NCI-H226 (cell line): ENCODE measurements at regions not wholly inside any gene's neighbourhood (a gene's known extent, or its start where the extent isn't known, plus 50 kb on each side); places are given as distances from the start of the nearest gene placed in this dataset.
"Not testable (repeated sequence)": the region's sequence is repeated elsewhere in the genome, so short reads cannot be mapped to it uniquely, and the experiment has no call there.

Experiments used
- DNase-seq: peaks from one replicate; pipeline ENCODE4 v3.0.0-alpha.2; 2015

DNA sequence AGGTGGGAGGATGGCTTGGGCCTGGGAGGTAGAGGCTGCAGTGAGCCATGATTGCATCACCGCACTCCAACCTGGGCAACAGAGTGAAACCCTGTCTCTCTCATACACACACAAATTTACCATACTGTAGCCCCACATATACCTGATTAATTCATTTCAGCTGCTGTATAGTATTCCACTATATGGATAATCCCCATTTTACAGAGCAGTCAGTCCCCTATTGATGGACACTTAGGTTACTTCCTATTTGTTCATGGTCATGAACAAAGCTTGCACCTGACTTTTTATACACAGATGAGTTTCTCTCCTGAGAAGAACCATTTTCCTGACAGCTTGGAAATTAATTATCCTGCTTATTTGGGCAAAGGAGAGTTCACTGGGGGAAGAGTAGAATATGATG, 59.2 kb downstream of the EMX2 start:
- DNase-seq = no peak

DNA sequence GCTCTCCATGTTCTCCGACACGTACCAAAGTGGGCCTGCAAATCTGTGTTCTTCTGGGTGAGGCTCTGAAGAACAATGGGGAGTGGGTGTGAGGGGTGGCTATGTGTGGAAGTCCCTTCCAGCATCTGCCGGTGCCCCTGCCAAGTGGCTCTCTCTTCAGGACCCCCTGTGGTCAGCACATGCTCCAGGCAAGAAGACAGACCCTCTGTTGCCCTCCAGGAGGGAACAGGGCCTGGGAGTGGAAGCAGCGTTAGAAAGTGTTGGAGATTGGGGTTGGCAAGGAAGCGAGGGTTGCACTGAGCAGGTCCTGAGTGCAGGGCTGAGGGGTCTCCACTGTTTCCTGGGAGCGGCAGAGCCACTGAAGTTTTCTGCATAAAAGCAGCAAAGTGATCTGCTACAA, 60.5 kb downstream of the EMX2 start:
- no peak for DNase-seq

DNA sequence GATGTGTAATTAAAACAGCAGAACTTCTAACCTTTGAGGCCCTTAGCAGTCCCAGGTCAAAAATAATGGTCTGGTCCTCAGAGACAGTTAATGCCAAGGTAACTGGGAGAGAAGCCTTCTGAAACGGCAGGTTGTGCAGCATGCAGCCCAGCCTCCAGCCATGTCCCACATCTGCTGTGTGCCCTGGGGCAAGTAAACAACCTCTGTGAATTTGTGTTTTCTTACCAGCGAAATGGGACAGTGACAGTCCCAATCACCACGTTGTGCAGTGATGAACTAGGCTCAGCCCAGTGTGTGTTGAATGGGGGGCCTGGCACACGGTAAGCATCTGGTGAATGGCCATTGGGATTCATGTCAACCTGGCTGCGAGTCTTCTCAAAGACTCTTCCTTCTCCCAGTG, 61.2 kb downstream of the EMX2 start:
- DNase-seq = no peak

DNA sequence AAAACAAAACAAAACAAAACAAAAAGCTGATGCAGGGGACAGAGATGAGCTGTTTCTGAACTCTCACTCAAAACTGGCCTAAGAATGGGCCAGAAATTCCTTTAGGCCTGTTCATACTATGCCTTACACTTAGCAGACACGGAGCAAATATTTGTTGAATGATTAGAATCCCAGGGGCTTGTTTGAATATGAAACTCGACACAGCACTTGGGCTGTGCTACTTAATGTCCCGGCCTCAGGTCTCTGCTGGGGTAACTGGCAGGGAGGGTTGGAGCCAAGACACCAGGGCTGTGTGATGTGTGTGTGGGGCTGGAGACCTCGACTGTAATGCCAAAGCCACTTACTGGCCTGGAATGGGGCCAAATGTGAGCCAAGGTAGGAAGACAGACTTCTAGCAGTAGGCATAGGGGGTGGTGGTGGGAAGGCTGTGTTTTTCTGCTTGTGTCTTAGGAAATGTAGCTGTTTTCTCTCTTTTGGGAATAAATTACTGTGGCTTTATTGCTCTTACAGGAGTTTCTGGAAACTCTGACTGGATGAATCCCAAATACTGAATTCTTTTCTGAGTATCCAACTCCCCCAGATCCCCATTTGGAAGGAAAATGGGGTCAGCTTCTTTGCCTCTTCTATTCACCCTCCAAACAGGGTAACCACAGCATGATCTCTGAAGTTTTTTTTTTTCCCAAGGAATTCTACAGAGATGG, 66.7 kb downstream of the EMX2 start:
- no peak for DNase-seq

DNA sequence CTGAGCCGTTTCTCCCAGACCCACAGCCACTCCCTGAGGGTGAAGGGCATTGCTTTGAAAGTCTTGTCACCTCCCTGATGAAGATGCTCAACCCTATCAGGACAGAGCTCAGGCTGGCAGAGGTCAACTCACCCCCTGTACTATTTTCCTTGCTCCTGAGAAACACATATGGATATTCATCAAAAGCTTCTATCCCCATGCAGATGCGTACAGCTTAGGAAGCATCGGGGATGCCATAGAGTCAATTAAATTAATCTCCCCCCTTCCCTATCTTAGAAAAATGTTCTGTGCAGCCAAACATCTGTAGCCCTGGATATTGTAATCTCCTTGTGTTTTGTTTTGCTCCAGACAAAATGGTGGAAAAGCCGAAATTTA, 67.2 kb downstream of the EMX2 start:
- DNase-seq = no peak

DNA sequence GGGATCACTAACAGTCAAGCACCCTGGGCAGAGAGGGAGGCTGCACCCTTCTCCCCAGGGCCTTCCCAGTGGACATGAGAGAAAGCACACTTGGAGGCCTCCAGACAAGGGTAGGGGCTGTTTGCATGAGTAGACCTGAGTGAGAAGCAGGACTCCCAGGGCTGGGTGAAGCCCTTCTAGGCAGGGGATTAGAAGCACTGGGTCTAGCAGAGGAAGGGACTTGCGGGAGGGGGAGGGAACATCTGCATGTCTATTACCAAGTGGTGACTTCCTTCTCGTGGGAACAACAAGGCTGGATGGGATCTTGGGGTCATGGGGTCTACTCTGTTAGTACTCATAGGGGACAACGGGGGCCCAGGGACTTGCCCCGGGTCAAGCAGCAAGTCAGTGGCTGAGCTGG, 67.8 kb downstream of the EMX2 start:
- no peak for DNase-seq

DNA sequence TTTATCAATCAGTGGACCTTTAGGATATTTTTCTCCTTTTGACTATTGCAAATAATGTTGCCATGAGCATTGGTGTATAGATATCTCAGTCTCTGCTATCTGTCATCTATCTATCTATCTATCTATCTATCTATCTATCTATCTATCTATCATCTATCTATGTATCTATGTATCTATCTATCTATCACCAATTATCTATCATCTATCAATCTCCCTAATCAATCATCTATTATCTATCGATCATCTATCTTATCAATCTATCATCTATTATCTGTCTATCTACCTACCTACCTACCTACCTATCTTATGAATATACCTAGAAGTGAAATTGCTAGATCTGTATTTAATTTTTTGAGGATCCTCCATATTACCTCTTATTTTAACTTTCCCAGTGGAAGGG, 69.6 kb downstream of the EMX2 start:
- no peak for DNase-seq

DNA sequence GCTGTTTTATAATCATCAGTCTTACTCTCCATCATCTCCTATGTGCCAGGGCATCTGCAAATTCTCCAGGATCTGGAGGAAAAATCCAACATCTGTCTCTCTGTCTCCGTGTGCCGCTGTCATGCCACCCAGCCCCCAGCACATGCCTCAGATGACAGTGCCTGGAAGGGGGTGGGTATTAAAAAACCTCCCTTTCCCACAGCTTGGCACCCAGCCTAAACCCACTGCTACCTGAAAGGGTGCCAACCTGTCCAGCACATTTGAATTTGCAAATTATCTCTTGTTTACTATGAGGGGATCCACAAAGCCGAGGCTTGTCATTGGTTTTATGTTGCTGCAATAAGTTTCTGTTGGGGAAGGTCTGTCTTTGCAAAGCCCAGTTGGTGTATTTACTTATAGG, 73.1 kb downstream of the EMX2 start:
- DNase-seq = no peak

DNA sequence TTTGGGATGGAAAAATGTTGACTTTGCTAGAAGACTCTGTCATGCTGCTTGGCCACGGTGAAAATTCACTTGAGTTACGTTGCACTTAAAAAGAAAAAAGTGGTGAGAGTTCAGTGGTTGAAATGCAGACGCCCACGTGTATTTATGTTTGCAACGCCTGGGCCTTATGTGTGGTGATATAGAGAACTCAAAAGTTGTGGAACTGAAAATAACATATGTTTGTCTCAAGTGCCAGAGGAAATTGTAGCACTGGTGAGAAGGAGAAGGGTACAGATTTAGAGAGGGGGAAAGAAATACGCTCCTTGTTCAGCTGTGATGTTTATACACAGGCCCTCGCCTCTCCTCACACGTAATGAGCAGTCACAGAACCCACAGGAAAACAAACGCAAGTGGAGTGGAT, 73.6 kb downstream of the EMX2 start:
- DNase-seq = no peak

DNA sequence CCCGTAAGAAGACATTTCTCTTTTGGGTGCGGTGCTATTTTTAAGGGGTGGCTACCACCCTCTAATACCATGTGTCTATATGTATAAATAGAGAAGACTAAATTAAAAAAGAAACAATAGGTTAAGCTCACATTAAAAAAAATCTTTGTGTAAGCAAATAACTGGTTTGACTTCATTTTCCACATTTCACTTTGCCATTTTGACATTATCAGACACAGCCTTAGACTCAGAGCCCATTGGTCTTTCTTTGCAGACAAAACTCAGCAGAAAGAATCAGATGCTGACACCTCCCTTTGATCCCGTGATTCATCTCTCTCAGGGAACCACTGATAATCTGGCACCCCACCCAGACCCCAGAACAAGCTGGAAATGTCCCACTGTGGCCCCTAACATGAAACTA, 74.5 kb downstream of the EMX2 start:
- DNase-seq = no peak

DNA sequence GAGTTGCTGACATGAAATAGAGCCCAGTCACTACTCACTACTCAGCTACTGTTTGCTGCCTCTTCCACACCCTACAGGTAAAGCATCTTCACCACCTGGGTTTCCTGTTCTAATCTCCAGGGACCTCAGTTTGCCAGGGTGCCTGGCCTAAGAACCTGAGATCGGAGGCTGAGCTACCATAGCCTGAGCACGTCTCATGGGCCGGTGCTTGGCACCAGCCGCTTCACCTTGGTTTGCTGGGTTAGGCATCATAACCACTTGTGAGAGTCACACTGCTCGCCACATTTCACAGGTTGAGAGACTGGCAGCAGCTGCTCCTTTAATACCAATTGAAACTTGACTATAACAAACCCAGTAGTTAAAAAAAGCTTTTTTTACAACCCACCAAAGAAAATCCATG, 75.1 kb downstream of the EMX2 start:
- DNase-seq = no peak

DNA sequence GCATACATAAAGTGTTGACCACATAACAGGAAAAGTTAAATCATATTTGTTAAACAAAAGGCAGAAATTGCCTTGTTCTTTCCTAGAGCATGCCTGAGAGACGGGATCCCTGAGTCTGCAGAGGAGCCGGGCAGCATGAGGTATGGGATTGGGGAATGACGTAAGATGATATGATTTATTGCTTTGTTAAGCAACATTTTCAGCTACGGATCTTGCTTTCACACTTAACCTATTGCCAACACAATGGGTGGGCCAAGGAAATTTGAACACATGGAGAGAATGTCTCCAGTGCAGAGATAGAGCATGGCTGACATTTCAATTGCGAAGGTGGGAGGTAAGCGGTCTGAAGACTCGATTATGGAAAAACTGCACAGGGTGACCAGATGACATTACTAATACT, 76.7 kb downstream of the EMX2 start:
- DNase-seq = no peak

DNA sequence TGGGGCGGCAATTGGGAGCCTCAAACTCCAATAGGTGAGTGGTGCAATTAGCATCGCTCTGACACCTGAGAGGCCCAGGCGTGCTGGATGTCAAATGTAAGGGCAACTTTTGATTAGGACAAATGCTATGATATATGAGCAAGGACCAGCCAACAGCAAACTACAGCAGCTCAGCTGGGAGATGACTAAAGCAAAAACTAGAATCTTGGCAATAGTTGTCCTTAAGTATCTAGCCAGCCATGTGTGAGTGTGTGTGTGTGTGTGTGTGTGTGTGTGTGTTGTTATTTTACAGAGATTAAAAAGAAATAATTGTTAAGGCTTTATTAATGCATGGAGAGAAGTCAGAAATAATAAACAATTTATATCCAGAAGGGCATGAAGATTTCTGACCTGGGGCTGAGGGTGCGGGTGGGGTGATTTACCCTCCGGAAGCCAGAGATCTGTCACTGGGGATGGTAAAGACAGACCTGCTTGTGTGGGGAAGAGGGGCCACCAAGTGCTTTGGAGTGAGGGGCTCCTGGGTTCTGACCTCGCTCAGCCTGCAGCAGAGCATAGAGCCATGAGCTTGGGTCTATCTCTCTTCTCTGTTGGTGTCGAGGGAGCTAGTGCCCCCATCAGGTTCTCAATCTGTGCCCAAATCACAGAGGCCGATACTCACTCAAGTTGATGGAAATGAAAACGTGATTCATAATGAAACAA, 77.3 kb downstream of the EMX2 start:
- DNase-seq = no peak

DNA sequence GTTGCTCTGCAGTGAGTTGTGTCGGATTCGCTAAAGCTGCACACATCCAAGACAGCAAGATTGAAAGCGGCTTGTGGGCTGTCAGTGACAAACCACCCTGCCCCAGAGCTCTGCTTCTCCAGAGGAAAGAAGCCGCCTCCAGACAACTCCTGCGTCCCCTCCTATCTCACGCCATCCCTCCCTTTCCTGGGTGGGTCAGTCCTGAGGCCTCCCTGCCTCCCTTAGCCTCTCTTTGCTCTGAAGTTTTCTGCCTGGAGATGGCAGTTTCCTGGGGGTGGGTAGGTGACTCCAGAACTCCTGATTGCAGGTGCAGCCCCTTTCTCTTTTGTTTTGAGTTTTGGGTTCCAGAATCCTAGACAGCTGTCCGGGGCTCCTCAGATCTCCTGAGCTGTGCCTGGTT, 78.7 kb downstream of the EMX2 start:
- no peak for DNase-seq

DNA sequence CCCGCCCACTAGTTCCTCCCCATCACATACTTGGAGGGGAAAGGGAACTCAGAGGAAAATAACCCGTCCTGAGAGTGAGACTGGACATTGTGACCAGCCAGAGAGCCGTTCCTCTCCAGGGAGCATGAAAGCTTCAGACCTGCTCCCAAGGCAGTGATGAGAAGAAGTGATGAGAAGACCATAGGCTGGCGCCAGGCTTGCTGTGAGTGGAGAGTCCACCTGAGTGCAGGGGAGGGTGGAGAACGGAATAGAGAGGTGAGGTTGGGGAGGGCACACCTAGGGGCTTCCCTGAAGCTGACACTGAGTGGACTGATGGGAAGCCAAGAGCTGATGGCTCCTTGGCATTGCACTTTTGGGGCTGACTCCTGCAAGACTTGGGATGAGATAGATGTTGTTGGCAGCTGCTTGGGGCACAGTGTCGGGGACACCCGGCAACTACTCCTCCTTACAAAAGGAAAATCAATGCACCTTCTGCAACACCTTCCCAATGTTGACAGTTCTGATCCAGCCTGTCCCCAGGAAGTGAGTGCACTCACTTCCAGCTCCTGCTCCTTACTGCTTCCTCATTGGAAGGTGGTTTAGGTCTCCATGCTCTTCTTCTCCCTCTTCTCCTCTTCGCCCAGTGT, 79.4 kb downstream of the EMX2 start:
- DNase-seq = no peak

DNA sequence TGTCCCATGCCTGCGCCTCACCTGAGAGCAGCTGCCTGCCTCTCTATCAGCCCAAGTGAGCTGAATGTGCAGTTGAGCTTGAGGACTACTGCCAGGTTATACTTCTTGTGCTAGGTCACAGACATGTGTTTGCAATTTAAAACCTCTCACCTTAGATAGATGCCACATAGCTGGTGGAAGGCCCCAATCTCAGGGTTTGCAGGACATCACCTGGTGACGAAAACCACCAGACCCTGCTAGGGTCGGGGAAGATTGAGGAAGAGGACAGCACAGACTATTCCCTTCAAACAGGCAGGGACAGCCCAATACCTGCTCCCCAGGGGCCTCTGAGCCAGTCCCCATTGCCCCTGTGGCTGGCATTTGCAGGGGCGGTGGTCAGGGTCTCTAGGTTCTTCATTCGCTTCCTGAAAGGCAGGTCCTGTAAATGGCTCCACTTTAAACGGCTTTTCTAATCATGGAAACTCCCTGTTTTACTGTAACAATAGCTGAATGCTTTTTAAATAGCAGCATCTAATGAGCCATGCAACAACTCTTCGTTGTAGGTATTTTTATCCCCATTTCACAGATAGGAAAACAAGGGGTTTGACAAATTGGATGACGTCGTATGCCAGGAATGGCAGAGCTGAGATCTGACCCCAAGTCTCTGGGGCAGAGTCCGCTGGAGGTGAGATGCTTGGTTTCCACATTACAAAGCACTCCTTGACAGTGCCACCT, 80.1 kb downstream of the EMX2 start:
- no peak for DNase-seq

DNA sequence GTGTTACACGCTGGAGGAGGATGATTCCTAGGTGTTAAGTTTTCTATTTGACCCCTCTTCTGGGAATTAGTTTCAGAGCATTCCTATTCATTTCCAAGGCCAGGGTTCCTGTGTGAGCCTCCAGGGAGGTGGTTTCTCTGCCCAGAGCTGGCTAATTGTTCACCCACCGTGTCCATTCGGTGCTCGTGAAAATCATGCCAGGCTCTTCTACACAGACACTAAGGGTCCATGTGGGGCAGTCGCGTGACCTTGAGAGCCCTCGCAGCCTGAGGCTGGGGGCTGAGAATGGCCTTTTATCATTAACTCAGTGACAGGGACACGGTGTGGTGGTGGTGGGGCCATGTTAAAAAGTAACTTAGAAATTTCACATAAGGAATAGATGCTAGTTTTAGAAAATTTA, 83.7 kb downstream of the EMX2 start:
- no peak for DNase-seq

DNA sequence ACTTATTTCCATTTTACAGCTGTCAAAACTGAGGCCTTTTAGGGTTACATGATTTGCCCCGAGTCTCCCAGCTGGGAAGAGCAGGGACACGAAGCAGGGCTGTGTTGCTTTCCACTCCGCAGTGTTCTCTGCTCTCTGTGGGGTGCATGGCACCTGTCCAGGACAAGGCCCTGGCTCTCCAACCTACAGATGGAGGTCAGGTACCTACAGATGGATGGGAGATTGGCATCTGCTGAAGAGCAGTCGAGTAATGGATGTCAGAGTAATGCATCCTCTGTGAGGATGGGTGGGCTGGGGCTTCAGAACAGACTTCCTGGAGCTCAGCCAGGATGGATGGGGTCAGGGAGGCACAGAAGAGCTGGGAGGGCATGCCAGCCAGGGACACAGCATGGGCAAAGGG, 85.0 kb downstream of the EMX2 start:
- no peak for DNase-seq

DNA sequence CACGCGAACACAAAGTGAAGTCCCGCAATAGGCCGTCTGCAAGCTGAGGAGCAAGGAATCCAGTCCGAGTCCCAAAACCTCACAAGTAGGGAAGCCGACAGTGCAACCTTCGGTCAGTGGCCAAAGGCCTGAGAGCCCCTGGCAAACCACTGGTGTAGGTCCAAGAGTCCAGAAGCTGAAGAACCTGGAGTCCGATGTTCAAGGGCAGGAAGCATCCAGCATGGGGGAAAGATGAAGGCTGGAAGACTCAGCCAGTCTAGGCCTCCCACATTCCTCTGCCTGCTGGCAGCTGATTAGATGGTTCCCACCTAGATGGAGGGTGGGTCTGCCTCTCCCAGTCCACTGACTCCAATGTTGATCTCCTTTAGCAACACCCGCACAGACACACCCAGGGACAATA, 87.2 kb downstream of the EMX2 start:
- not testable (repeated sequence) for DNase-seq

DNA sequence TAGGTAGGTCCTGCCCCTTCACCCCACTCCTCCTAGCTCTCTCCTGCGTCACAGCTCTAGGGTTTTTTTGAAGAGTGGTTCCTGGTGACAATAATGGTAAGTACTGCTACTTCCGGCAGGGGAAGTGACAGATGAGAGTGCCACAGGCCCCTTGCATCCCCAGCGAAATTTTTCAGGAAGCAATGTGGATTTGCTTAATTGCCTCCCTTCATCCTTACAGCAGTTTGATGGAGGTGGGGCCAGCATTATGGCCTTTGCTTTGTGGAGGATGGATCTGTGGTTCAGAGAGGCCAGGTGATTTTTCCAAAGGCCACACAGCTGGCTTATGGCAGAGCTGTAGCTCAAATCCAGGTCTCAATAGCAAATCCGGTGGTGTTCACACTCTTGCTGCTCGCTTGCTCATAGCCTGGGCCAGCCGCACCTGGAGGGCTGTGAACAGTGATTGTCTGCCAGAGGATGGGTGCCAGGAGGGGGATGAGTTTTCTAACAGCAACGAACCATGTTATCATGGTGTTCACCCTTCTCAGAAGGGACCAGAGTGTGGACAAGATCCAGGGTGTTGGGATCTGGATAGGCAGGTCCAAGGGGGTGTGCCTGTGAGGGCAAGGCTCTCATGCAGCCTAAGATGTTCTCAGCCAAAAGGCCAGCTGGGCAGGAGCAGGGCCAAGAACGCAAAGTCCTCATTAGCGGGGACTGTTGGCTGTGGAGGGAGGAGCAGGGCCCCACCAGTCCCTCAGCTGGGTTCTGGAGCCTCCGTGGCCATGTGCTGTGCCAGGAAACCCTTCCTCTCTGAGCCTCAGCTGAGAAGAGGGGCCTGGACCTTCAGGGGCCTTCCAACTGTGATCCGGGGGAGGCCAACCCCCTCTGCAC, 89.0 kb downstream of the EMX2 start:
- no peak for DNase-seq

DNA sequence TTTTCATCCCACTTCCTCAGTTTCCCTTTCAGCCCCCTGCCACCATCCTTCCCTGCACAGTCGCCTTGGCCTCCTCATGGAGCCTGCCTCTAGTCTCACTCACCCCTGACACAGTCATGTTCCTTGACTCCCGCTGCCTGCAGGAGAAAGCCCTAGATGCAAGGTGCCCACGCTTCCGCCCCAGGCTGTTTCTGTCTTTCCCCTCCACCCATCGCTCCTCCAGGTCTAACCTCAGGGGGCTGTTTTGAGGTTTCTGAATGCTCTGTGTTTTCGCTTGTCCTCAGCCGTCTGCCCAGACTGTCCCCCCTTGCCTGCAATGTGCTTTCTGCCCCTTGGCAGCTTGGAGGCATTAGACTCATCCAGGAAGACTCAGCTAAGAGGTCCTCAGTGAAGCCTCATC, 89.9 kb downstream of the EMX2 start:
- no peak for DNase-seq

DNA sequence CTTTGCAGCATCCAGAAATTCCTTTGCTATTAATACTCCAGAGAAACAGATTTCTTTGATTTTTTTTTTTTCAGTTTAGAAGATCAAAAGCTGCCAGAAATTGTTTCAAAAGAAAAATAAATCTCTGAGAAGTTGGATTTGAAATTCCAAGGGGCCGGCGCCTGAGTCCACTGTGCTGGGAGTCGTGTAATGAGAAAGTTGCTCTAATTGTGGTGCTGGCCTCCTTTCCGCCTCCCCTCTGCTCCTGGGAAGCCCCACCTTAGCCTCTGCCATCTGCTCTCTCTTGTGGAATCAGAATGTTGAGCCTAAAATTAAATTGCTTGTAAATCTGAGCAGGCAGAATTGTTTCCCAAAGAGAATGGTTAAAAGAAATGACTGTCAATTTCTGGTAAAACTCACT, 93.3 kb downstream of the EMX2 start:
- no peak for DNase-seq

DNA sequence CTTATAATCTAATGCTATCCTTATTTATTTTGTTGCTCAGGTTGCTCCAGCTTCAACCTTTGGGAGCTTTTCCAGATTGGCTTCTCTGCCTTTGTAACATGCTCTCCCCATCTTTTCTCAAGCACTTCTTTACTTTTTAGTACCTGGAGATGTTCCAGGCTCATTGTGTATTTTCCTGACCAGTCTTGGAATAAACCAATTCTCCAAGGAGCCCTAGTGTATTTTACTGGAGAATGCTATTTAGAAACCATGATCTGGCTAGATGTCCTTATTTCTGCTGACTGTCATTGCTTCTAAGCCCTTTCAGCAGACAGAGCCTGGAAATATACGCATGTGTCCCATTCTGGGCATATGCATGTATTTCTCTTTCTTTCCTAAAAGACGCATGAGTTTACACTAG, 95.7 kb downstream of the EMX2 start:
- DNase-seq = no peak
